ENCODE measurements at regions not wholly inside any gene's neighbourhood (a gene's known extent, or its start where the extent isn't known, plus 50 kb on each side); places are given as distances from the start of the nearest gene placed in this dataset.

GRCh38 chr10:6842722-6843121 lies 262.6 kb upstream of the PRKCQ start:
- TF ChIP-seq CTCF (IDR thresholded peaks at IDR 0.05 in 8 of 11, conservative IDR thresholded peaks at IDR 0.05 in 3 of 11): no peak
- no peak for TF ChIP-seq POLR2A (IDR thresholded peaks at IDR 0.05)
- TF ChIP-seq POLR2AphosphoS5 (IDR thresholded peaks at IDR 0.05): no peak
